NCI-H526 (cell line): ENCODE measurements at regions not wholly inside any gene's neighbourhood (a gene's known extent, or its start where the extent isn't known, plus 50 kb on each side); places are given as distances from the start of the nearest gene placed in this dataset.

Experiments
- DNase-seq, 2 experiments: peaks; one replicate each; lab custom pipeline; 2025; lab: John Stamatoyannopoulos, UW

DNA sequence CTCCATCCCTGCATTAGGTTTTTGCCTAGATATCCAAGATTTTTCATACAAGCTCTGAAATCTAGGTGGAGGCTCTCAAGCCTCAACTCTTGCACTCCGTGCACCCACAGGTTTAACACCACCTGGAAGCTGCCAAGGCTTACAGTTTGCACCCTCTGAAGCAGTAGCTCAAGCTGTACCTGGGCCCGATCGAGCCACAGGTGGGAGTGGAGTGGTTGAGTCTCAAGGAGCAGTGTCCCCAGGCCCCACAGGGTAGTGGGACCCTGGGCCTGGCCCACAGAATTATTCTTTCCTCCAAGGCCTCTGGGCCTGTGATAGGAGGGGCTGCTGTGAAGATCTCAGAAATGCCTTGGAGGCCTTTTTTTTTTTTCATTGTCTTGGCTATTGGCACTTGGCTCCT is 973.5 kb upstream of the MAP3K7 start:
- no peak for DNase-seq

DNA sequence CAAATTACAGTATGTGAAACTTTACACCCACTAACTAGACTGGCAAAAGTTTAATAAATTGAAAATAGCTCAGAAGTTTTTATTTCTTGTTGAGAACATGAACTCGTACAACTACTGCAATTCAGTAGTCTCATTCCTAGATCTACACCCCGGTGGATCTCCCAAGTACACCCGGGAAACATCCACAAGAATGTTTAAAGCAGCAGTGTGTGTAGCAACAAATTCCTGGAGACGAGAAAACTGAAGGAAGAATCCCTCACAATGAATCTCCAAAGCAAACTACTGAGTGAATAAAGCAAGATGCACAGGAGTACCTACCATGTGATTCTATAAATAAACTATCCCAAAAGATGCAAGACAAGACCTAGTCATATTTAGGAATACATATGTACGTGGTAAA is 954.0 kb upstream of the MAP3K7 start:
- DNase-seq, result no peak

DNA sequence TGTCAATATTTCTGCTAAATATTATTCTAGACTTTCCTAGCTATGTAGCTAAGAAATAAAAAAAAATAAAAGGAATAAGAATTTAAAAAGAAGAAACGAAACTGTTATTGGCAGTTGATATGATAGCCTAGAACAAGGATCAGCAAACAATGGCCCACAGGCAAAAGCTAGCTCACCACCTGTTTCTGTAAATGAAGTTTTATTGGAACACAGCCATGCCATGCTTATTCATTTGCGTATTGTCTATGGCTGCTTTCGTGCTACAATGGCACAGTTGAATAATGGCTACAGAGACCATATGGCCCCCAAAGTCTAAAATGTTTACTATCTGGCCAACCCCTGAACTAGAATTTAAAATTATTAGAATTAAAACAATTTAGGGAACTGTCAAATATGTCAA is 952.6 kb upstream of the MAP3K7 start:
- peak in 1 of 2 experiments; percentile 3 for DNase-seq

DNA sequence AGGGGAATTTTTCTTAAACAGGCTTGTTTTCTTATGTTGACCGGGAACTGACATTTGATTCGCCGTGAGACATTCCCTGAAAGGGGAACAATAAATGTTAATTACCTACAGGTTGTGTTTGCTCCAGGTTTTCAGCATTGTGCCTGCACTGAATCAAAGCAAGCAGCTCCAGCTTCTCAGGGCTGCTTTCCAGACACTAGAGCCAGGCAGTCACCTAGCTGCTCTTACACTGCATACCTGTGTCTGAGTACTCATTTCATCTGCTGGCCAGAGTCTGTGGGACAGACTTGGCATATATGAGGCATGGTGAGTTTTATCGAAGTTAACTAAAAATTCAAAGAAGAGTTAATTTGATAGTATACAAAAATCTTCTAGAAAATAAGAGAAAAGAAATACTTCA is 951.8 kb upstream of the MAP3K7 start:
- no peak for DNase-seq

DNA sequence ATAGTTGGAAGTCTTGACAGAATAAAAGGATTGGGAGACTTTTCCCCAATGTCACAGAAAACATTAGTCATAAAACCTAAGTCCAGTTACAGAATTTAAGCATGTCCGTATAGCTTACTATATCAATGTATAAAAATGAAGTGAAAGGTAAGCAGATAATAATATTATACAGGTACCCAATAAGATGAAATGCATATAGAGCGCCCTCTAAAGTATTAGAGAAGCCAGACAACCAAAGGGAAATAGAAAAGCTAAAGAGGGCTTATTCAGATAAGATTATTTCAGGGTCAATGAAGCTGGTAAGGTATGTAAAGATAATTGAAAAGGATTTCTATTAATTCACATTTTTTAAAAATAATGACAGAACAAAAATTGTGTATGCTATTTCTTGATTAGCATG is 947.7 kb upstream of the MAP3K7 start:
- peak in 1 of 2 experiments; percentile 24 for DNase-seq

DNA sequence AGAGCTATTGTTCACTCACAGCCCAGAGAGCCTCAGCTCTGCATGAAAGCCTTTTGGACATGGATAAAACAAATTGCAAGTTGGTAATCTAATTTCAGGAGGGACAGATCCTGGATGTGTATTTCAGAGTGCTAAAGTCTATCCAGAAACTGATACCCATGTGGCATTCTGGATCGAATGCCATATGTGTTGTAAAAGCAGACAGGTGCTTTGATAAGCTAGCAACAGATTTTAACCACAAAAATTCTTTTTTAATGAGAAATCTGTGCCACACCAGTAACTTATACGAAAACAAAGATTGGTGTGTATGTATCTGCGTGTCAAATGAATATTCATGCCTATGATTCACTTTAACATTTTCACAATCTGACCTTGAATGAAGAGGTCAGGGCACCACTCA is 936.6 kb upstream of the MAP3K7 start:
- no peak for DNase-seq

DNA sequence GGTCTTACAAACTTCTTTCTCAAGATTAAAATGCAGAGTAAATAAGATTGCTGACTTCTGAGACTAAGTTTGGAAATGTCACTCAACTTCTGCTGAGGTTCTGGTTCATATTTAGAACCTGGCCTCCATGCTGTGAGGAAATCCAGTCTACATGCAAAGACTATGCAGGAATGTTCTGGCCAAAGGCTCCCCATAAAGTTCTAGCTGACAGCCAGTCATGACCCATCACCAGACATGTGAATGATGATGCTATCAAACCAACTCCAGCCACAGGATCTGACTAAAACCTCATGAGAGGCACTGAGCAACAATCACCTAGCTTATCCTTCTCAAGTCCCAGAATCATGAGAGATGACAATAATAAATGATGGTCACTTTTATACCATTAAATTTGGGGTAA is 935.1 kb upstream of the MAP3K7 start:
- no peak for DNase-seq

DNA sequence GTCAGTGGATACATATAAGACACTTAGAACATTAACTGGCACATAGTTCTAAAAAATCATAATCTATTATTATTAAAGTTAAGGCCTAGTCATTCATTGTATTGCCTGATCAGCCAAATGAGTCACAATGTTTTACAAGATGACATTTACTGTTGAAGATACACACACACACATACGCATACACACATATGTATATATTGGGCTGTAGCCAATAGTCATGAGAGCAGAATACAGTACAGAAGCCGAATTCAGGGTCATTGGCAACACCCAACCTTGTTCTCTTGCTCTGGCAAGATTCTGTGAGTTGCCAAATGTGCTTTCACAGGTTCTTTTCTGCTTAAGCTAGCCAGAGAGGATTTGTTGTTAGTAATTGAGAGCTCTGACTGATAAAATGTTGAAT is 922.8 kb upstream of the MAP3K7 start:
- no peak for DNase-seq

DNA sequence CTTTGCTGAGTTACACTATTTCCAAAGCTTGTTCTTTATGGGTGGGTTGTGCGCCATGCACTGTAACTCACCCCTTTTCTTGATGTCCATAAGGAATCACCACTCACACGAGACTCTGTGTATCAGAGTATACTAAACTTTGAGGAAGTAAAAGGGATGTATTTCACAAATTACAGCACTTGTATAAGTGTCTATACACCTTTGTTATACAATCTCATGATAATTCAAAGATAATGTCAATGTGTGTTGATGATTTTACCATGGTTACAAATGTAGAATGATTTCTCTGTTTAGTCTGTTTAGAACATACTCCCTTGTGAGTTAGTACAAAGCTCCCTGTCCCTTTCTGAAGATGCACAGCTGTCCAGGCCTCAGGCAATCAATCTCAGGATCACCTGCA is 922.2 kb upstream of the MAP3K7 start:
- no peak for DNase-seq

DNA sequence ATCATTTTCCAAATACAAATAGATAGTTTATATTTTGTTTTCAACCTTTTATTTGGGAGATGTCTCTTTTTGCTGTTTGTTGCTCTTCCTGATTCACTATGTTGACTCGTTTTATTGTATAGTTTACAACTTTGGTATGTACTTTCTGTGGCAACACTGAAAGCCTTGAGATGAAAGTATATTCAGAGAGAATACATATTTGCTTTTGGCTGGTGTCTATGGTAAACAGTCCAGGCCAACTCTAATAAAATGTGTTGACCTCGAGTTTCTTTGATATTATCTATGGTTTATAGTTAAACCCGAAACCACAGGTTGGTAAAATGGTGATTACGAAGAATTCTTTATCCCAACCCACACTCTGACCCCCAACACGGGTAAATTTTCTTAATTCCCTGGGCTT is 919.6 kb upstream of the MAP3K7 start:
- DNase-seq, result no peak

DNA sequence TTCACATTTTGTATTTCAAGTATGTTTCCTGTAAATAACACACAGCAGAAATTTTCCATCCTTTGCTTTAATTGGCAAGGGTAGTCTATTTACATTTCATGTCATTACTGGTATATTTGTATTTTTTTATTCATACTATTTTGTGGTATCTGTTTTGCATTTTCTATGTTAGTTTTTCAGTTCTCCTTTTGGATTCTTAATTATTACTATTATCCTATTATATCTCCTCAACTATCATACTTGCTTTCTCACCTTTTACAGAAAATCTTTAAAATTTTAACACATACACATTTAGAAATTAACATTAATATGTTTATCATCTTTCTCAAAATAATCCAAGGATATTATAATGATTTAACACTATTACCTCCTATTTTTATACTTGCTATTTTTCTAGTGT is 918.3 kb upstream of the MAP3K7 start:
- no peak for DNase-seq

DNA sequence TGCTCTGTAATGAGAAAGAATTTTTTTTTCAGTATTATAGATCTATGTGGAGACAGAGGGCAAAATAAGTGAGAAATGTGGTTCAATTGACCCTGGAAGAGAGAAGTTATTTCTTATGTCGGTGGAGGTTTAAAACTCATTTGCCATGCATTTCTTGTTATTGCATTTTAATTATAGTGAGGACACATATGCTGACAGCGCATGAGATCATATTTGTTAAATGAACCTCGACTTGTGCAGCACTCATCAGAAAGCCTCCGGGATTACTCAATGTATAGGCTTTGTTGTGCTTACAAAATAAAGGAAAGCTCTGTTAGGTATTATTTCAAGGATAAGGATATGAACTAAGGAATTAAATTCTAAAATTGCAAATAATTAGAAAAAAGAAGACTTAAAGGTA is 915.1 kb upstream of the MAP3K7 start:
- DNase-seq, result no peak

DNA sequence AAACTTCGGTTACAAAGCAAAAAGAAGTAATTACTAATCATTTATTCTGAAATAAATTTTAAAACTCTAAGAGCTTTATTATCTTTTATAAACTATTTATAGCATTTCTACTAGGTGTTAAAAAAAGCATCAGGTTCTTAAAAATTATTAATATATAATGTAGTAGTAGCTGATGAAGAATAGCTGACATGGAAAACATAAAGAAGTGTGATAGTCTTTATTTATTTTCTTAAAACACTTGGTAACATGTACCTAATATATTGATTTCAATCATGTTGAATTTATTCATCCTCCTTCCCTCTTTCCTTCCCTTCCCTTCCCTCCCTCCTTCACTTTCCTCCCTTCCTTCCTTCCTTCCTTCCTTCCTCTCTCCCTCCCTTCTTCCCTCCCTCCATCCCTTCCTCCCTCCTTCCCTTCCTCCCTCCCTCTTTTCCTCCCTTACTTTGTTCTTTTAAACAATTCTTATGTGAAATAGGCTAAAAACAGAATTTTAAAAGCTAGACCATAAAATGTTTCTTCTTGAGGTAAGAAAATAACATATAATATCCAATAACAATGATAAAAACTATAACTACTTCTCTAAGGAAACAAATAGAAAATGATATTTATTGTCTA is 913.9 kb upstream of the MAP3K7 start:
- no peak for DNase-seq

DNA sequence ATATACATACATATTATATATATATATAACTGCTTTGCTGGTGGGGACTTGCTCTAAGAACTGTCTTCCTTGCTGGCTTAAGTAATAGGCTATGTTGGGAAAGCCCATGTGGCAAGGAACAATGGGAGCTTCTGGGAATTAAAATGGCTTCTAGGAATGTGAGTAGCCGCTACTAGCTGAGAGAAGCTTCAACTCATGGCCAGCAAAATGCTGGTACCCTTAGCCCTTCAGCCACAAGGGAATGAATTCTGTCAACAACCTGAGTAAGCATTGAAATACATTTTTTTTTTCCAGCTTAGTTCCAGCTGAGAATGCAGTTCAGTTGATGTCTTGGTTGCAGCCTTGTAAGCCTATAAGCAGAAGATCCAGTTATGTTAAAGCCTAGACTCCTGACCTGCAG is 911.7 kb upstream of the MAP3K7 start:
- DNase-seq, result no peak

DNA sequence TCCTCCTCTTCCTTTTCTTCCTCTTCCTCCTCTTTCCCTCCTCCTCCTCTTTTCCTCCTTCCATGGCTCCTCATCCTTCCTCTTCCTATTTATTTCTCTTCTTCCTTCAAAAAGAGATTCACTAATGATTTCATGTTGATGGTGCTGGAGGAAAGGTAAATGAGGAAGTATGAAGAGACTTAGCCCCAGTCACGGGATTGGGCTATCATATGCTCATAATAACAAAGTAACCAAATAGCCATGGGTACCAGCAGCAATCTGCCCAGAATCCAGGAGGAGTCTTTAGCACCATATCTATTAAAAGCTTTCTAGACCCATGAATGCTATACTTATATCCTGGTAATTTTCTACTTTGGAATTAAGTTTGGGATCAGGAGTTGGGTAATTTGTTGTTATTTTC is 910.9 kb upstream of the MAP3K7 start:
- DNase-seq, result no peak

DNA sequence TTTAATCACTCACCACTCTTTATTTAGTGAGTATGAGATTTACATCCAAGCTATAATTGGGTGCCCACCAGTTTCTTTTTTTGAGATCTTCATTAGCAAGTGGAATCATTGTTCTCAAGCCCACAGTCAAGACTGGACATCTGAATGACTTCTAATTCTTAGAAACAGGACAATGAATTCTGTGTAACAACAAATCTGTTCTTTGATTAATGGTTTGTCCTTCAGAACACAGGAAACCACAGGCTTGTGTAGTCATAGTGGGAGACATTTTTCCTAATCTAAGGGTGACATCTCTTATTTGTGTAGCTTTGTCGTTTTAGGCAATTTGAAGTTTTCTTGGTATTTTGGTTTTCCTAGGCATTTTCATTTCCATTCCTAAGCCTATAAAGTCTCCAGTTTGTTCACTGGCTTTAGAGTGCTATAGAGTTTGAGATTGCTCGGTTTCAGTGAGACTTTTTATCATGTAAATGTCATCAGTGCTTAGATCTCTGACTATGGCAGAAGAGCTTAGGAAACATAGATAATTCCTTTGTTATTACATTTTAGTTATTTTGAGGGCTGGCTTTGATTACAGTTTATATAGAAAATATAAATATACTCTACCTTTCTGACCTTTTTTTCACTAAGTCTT is 903.9 kb upstream of the MAP3K7 start:
- no peak for DNase-seq

DNA sequence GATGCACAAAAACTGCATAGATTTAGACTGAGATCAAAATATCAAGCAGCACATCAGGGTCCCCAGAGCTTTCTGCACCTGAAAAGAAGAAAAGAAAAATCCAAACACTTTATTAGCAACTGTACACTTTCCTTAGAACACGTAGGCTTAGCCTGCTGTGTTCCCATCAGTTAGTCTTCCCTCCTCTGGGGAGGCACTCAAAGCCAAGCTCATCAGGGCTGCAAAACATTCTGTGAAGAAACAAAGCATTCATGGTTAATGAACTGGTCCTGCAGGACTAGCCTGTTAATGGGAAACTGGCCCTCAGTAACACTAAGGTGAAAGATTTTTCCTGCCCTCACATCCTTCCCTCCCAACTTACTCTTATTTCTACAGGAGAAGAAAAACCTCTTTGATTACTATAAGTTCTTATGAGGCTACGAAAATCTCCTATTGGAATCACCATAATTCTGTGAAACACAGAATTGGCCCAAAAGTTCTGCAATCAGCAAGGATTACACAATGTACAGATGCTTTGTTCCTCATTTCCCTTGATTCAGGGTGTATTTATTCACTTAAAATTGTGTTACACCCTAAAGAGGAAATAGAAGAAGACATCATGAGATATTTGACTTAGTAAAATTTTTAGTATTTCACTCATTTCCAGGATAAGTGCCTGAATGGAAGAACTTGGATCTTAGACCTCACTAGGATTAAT is 901.0 kb upstream of the MAP3K7 start:
- peak in 1 of 2 experiments; percentile 20 for DNase-seq

DNA sequence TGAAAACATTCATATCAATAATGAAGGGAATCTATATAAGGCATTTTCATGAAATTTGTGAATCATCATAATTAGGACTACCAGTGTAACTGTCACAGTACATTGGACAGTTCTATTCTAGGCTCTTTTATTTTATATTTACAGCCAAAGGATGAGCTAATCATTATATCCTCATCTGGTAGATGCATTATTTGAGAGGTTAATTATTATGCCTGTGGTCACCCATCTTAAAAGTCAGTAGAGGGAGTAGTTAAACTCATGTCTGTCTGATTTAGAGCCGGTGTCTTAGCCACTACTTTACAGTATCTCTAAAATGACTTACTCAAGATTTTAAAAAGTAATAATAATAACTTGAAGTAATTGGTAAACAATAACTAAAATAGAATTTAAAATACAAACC is 899.3 kb upstream of the MAP3K7 start:
- DNase-seq, result no peak

DNA sequence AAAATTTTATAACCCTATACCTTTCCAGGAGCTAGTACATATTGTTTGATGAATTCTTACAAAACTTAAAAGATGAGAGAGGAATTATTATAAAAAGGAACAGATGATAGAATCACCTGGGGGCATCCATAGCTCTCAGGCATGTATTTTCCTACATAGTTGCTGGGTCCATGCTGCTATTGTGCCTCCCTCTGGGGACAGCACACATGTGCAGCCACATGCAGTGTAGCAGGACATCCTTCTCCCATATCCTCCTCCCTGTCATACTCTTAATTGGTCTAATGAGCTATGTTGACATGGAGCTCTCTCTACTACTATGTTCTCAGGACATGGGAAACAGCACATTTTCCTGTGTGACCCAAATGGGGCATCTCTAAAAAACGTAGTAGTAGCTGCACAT is 898.2 kb upstream of the MAP3K7 start:
- DNase-seq, result peak in 1 of 2 experiments; percentile 4

DNA sequence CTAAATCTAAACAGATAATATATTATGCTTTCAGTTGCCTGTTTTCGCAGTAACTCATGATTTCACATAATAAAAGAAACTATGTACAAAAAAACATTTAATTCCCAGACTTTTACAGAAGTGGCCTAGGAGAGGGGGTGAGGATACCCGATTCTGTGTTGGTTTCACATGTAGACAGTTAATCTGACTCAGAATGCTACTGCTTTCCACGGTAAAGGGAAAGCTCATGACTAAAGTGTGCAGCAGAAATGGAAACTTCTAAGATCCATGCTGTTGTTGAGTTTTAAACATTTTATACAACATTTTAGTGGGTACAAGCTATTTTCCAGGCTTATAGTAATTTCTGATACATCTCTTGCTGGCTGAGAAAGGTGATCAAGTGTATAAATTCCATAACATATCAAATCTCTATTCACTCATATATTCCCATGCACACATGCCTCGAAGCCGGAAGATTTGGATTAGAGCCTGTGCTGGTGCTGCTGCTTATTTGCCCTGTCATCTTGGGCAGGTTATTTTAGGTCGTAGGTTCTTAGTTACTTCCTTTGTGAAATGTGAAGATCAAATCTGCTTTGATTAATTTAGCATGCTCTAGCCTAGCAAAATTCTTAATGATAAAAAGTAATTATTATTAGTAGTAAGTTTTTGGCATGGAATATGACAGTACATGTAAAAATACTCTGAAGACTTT is 896.7 kb upstream of the MAP3K7 start:
- no peak for DNase-seq

DNA sequence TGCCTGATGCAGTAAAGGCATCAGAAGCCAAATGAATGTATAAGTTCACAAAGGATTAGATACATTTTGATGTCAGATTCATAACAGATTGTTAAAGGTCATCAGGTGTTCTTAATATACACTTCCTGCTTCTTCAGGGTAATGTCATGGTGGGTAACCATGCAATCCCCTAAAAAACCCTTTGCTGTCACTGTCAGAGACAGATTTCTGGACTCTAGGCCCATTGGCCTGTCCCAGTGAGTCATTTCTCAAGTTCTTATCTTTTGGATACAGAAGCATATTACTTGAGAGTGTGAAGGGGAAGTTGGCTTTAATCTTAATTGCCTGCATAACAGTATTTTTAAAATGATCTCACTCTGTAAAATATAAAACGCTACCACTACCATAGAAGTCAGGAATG is 895.6 kb upstream of the MAP3K7 start:
- no peak for DNase-seq

DNA sequence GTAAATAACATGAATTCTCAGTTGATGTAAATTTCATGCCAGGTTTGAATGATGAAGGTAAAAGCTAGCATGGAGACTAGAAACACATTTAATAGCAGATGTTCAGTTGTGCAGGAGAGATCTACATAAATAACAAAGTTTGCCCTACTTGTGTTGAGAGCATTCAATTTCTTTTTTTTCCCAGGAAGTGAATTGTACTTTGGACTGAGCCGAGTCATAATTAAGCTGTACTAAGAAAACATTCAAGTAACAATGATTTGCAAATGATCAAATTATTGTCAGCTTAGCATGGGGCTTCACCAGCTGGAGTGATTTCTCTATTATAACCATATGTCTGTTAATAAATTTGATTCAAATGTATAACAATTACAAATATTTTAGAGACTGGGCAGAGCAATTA is 893.5 kb upstream of the MAP3K7 start:
- DNase-seq, result peak in 1 of 2 experiments; percentile 13

DNA sequence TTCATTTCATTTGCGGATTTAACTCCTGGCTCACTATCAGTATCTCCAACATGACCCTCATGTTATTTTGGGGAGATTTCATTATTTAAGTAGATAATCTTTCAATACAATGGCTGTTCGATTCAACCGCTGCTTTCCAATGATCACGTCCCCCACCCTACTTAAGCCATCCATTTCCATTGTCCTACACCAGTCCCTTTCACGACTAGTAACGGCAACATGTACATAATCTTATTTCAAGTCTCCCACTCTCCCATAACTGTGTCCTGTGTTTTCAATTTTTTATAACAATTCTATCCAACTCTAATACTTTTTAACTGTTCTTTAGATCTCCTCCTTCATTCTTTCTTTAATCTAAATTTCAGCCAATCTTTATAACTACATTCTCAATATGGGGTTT is 890.8 kb upstream of the MAP3K7 start:
- DNase-seq, result no peak
